ENCODE measurements at regions not wholly inside any gene's neighbourhood (a gene's known extent, or its start where the extent isn't known, plus 50 kb on each side); places are given as distances from the start of the nearest gene placed in this dataset.

GRCh38 chr2:23220513-23221094 lies 164.4 kb upstream of the KLHL29 start:
- Histone ChIP-seq H3K18ac (ENCODE audit: low read length) (no peak overlapping the region), H3K27me3 (ENCODE audit: control insufficient read depth in 3 of 3, insufficient read depth in 3 of 3, low read depth in 1 of 3, low read length in 3 of 3) (no peaks in the 10 kb centered on the region), H3K23ac (ENCODE audit: low read depth, low read length, poor library complexity) (no peak overlapping the region), H4K8ac (ENCODE audit: low read depth, low read length) (no peak overlapping the region), H3K4me2 (ENCODE audit: insufficient read depth, low read length, poor library complexity, severe bottlenecking) (no peak overlapping the region), H3K4me1 (ENCODE audit: control insufficient read depth in 2 of 2, insufficient read depth in 1 of 2, low read depth in 1 of 2, low read length in 2 of 2) (peaks cover 2 to 9% of the 10 kb centered on the region in 2 donors), H4K91ac (ENCODE audit: low read depth, low read length, poor library complexity) (no peak overlapping the region), H3K9me3 (replicated peaks in 1 of 2; ENCODE audit: control insufficient read depth in 2 of 2, insufficient read depth in 1 of 2, low read depth in 1 of 2, low read length in 2 of 2) (no peaks in the 10 kb centered on the region), H3K9ac (ENCODE audit: low read depth, low read length, poor library complexity) (no peak overlapping the region), H3K4me3 (ENCODE audit: low read length in 2 of 2) (no peak overlapping the region), H3K14ac (ENCODE audit: low read length) (no peak overlapping the region), H2BK5ac (ENCODE audit: low read length) (no peak overlapping the region), H2AK5ac (ENCODE audit: low read depth, low read length) (no peak overlapping the region), H3K79me1 (ENCODE audit: low read depth, low read length) (no peaks in the 10 kb centered on the region), H3K4ac (ENCODE audit: low read length) (no peak overlapping the region), H2BK12ac (ENCODE audit: low read length) (no peak overlapping the region), H3K27ac (replicated peaks; ENCODE audit: low read length) (no peak overlapping the region), H3K36me3 (replicated peaks in 1 of 2; ENCODE audit: control insufficient read depth in 2 of 2, insufficient read depth in 2 of 2, low read length in 2 of 2) (no peaks in the 10 kb centered on the region), H2AFZ (ENCODE audit: low read length) (peak overlapping the region; percentile 20), H2BK120ac (ENCODE audit: low read depth, low read length) (no peak overlapping the region), H2BK15ac (ENCODE audit: low read length) (no peak overlapping the region)
- DNase-seq (ENCODE audit: low spot score): peak; percentile 17
- no CpG with 5 or more reads among the region's 2 CpGs for WGBS, 2 donors (ENCODE audit: extremely low coverage in 2 of 2, insufficient read length in 2 of 2, insufficient replicate concordance in 1 of 2)

- no peak overlapping the region for H3K27ac ChIP-seq (replicated peaks; ENCODE audit: low read length)
- H3K23ac ChIP-seq (ENCODE audit: low read depth, low read length, poor library complexity): no peak overlapping the region
- H3K4ac ChIP-seq (ENCODE audit: low read length): no peak overlapping the region
- no peak overlapping the region for H2BK12ac ChIP-seq (ENCODE audit: low read length)
- H2BK5ac ChIP-seq (ENCODE audit: low read length): no peak overlapping the region
- no peak overlapping the region for H4K8ac ChIP-seq (ENCODE audit: low read depth, low read length)
- no peak overlapping the region for H3K4me2 ChIP-seq (ENCODE audit: insufficient read depth, low read length, poor library complexity, severe bottlenecking)
- H3K9me3 ChIP-seq (replicated peaks in 1 of 2; ENCODE audit: control insufficient read depth in 2 of 2, insufficient read depth in 1 of 2, low read depth in 1 of 2, low read length in 2 of 2): no peaks in the 10 kb centered on the region
- no peak overlapping the region for H3K14ac ChIP-seq (ENCODE audit: low read length)
- no peak overlapping the region for H3K18ac ChIP-seq (ENCODE audit: low read length)
- H4K91ac ChIP-seq (ENCODE audit: low read depth, low read length, poor library complexity): no peak overlapping the region
- no peak for DNase-seq (ENCODE audit: low spot score)
- no peak overlapping the region for H3K9ac ChIP-seq (ENCODE audit: low read depth, low read length, poor library complexity)
- no peaks in the 10 kb centered on the region for H3K79me1 ChIP-seq (ENCODE audit: low read depth, low read length)
- H3K27me3 ChIP-seq (ENCODE audit: control insufficient read depth in 3 of 3, insufficient read depth in 3 of 3, low read depth in 1 of 3, low read length in 3 of 3): no peaks in the 10 kb centered on the region
- H2AFZ ChIP-seq (ENCODE audit: low read length): no peak overlapping the region
- no CpG with 5 or more reads among the region's 5 CpGs for WGBS, 2 donors (ENCODE audit: extremely low coverage in 2 of 2, insufficient read length in 2 of 2, insufficient replicate concordance in 1 of 2)
- H2BK120ac ChIP-seq (ENCODE audit: low read depth, low read length): no peak overlapping the region
- H3K4me1 ChIP-seq (ENCODE audit: control insufficient read depth in 2 of 2, insufficient read depth in 1 of 2, low read depth in 1 of 2, low read length in 2 of 2): peaks cover 2 to 9% of the 10 kb centered on the region in 2 donors
- H2BK15ac ChIP-seq (ENCODE audit: low read length): no peak overlapping the region
- H3K4me3 ChIP-seq (ENCODE audit: low read length in 2 of 2): no peak overlapping the region
- no peaks in the 10 kb centered on the region for H3K36me3 ChIP-seq (replicated peaks in 1 of 2; ENCODE audit: control insufficient read depth in 2 of 2, insufficient read depth in 2 of 2, low read length in 2 of 2)
- no peak overlapping the region for H2AK5ac ChIP-seq (ENCODE audit: low read depth, low read length)
Observed at GRCh38 chr2:23221236-23221635, 163.7 kb upstream of the KLHL29 start.

- no peak overlapping the region for H3K18ac ChIP-seq (ENCODE audit: low read length)
- no peaks in the 10 kb centered on the region for H3K9me3 ChIP-seq (replicated peaks in 1 of 2; ENCODE audit: control insufficient read depth in 2 of 2, insufficient read depth in 1 of 2, low read depth in 1 of 2, low read length in 2 of 2)
- no peak overlapping the region for H3K27ac ChIP-seq (replicated peaks; ENCODE audit: low read length)
- no peak overlapping the region for H2AFZ ChIP-seq (ENCODE audit: low read length)
- H3K27me3 ChIP-seq (ENCODE audit: control insufficient read depth in 3 of 3, insufficient read depth in 3 of 3, low read depth in 1 of 3, low read length in 3 of 3): no peaks in the 10 kb centered on the region
- H3K79me1 ChIP-seq (ENCODE audit: low read depth, low read length): no peaks in the 10 kb centered on the region
- peak overlapping the region; percentile 82 for H2AK5ac ChIP-seq (ENCODE audit: low read depth, low read length)
- H3K4ac ChIP-seq (ENCODE audit: low read length): no peak overlapping the region
- H3K4me2 ChIP-seq (ENCODE audit: insufficient read depth, low read length, poor library complexity, severe bottlenecking): no peak overlapping the region
- H3K14ac ChIP-seq (ENCODE audit: low read length): peak overlapping the region; percentile 27
- H3K9ac ChIP-seq (ENCODE audit: low read depth, low read length, poor library complexity): no peak overlapping the region
- no peaks in the 10 kb centered on the region for H3K36me3 ChIP-seq (replicated peaks in 1 of 2; ENCODE audit: control insufficient read depth in 2 of 2, insufficient read depth in 2 of 2, low read length in 2 of 2)
- H3K4me3 ChIP-seq (ENCODE audit: low read length in 2 of 2): no peak overlapping the region
- H2BK120ac ChIP-seq (ENCODE audit: low read depth, low read length): no peak overlapping the region
- WGBS, 2 donors (ENCODE audit: extremely low coverage in 2 of 2, insufficient read length in 2 of 2, insufficient replicate concordance in 1 of 2): no CpG with 5 or more reads among the region's 4 CpGs
- H4K91ac ChIP-seq (ENCODE audit: low read depth, low read length, poor library complexity): no peak overlapping the region
- H2BK15ac ChIP-seq (ENCODE audit: low read length): no peak overlapping the region
- no peak overlapping the region for H4K8ac ChIP-seq (ENCODE audit: low read depth, low read length)
- no peak overlapping the region for H2BK12ac ChIP-seq (ENCODE audit: low read length)
- H3K4me1 ChIP-seq (ENCODE audit: control insufficient read depth in 2 of 2, insufficient read depth in 1 of 2, low read depth in 1 of 2, low read length in 2 of 2): peaks cover 2 to 9% of the 10 kb centered on the region in 2 donors
- DNase-seq (ENCODE audit: low spot score): no peak
- no peak overlapping the region for H2BK5ac ChIP-seq (ENCODE audit: low read length)
- H3K23ac ChIP-seq (ENCODE audit: low read depth, low read length, poor library complexity): no peak overlapping the region
Observed at GRCh38 chr2:23221901-23222300, 163.1 kb upstream of the KLHL29 start.

- H4K8ac ChIP-seq (ENCODE audit: low read depth, low read length): no peak overlapping the region
- no peak for DNase-seq (ENCODE audit: low spot score)
- H2BK120ac ChIP-seq (ENCODE audit: low read depth, low read length): no peak overlapping the region
- H2AK5ac ChIP-seq (ENCODE audit: low read depth, low read length): no peak overlapping the region
- H4K91ac ChIP-seq (ENCODE audit: low read depth, low read length, poor library complexity): no peak overlapping the region
- H3K18ac ChIP-seq (ENCODE audit: low read length): peak overlapping the region; percentile 5
- H3K9me3 ChIP-seq (replicated peaks in 1 of 2; ENCODE audit: control insufficient read depth in 2 of 2, insufficient read depth in 1 of 2, low read depth in 1 of 2, low read length in 2 of 2): peaks cover 4% of the 10 kb centered on the region in 2 donors
- peaks cover 0 to 2% (median 2%) of the 10 kb centered on the region in 3 experiments for H3K27me3 ChIP-seq (ENCODE audit: control insufficient read depth in 3 of 3, insufficient read depth in 3 of 3, low read depth in 1 of 3, low read length in 3 of 3)
- peaks cover 0 to 4% of the 10 kb centered on the region in 2 donors for H3K4me1 ChIP-seq (ENCODE audit: control insufficient read depth in 2 of 2, insufficient read depth in 1 of 2, low read depth in 1 of 2, low read length in 2 of 2)
- H3K4me3 ChIP-seq (ENCODE audit: low read length in 2 of 2): no peak overlapping the region
- no peak overlapping the region for H2BK12ac ChIP-seq (ENCODE audit: low read length)
- no peaks in the 10 kb centered on the region for H3K79me1 ChIP-seq (ENCODE audit: low read depth, low read length)
- no peak overlapping the region for H3K27ac ChIP-seq (replicated peaks; ENCODE audit: low read length)
- WGBS, 2 donors (ENCODE audit: extremely low coverage in 2 of 2, insufficient read length in 2 of 2, insufficient replicate concordance in 1 of 2): no CpG with 5 or more reads among the region's 8 CpGs
- H2BK5ac ChIP-seq (ENCODE audit: low read length): no peak overlapping the region
- H3K9ac ChIP-seq (ENCODE audit: low read depth, low read length, poor library complexity): no peak overlapping the region
- H2AFZ ChIP-seq (ENCODE audit: low read length): peak overlapping the region; percentile 54
- no peak overlapping the region for H3K14ac ChIP-seq (ENCODE audit: low read length)
- no peak overlapping the region for H3K4me2 ChIP-seq (ENCODE audit: insufficient read depth, low read length, poor library complexity, severe bottlenecking)
- no peaks in the 10 kb centered on the region for H3K36me3 ChIP-seq (replicated peaks in 1 of 2; ENCODE audit: control insufficient read depth in 2 of 2, insufficient read depth in 2 of 2, low read length in 2 of 2)
- H3K4ac ChIP-seq (ENCODE audit: low read length): no peak overlapping the region
- no peak overlapping the region for H2BK15ac ChIP-seq (ENCODE audit: low read length)
- no peak overlapping the region for H3K23ac ChIP-seq (ENCODE audit: low read depth, low read length, poor library complexity)
Observed at GRCh38 chr2:23230885-23231284, 154.1 kb upstream of the KLHL29 start.
